ENCODE measurements at regions not wholly inside any gene's neighbourhood (a gene's known extent, or its start where the extent isn't known, plus 50 kb on each side); places are given as distances from the start of the nearest gene placed in this dataset.

DNA sequence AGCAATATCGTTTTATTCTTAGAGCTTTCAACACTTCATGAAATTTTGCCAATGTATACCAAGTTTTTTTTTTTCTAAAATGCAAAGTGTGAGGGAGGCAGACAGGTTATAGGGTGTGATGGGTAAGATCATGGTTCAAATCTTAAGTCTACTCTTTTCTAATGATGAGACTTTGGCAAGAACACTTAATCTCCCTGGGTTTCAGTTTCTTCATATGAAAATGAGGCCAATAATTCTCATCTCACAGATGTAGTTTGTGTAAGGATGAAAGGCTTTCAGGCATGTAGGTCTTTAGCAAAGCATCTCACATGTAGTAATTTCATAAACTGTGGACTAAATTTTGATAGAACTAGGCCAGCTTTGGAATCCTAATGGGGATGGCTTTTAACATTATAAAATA is 457.1 kb downstream of the QKI start:
- BruUV-seq (replicated peaks), result no TSS peak
- POLR2A ChIA-PET (ENCODE audit: unreplicated experiment), result no interaction called here
- Histone ChIP-seq H3K9me1 (ENCODE audit: insufficient read depth, low read length) (no peaks in the 10 kb centered on the region), H3K27me3 (ENCODE audit: control insufficient read depth, insufficient read depth, low read length) (no peaks in the 10 kb centered on the region), H3K56ac (ENCODE audit: extremely low read depth, insufficient read depth, low read length) (no peak overlapping the region), H2BK120ac (ENCODE audit: low read depth, low read length) (peak overlapping the region; percentile 54; the same call in 1 of the 2 replicates), H3K23ac (ENCODE audit: low read depth, low read length) (no peak overlapping the region), H3K4me1 (ENCODE audit: control insufficient read depth, insufficient read depth, low read length) (peaks cover 5% of the 10 kb centered on the region), H3K9ac (ENCODE audit: low read depth, low read length) (no peak overlapping the region), H3K4me3 (ENCODE audit: insufficient read depth, low read depth, low read length) (no peak overlapping the region), H4K8ac (ENCODE audit: low read depth in 2 of 2, low read length in 2 of 2) (no peak overlapping the region), H4K5ac (ENCODE audit: low read depth, low read length) (no peak overlapping the region), H2BK20ac (ENCODE audit: low read depth, low read length) (peak overlapping the region; percentile 79), H3K36me3 (ENCODE audit: control insufficient read depth, insufficient read depth, low read length) (no peaks in the 10 kb centered on the region), H2AK9ac (replicated peaks; ENCODE audit: low read depth, low read length, poor library complexity) (no peak overlapping the region), H3K4ac (ENCODE audit: low read depth, low read length) (peak overlapping the region; percentile 60; the same call in 1 of the 2 replicates), H2BK15ac (ENCODE audit: low read depth, low read length) (peak overlapping the region; percentile 62; the same call in 1 of the 3 replicates), H3K79me1 (ENCODE audit: low read depth in 1 of 2, low read length in 2 of 2) (no peaks in the 10 kb centered on the region), H3K18ac (ENCODE audit: low read depth, low read length) (no peak overlapping the region), H3K4me2 (ENCODE audit: low read depth, low read length) (no peak overlapping the region), H3K27ac (ENCODE audit: insufficient read depth, low read length) (no peak overlapping the region), H2AK5ac (ENCODE audit: low read depth, low read length) (no peak overlapping the region), H3K14ac (replicated peaks; ENCODE audit: low read depth, low read length) (no peak overlapping the region), H4K91ac (ENCODE audit: insufficient read depth, low read depth, low read length) (no peak overlapping the region), H3K9me3 (ENCODE audit: control insufficient read depth, insufficient read depth, low read length) (no peaks in the 10 kb centered on the region), H2BK5ac (ENCODE audit: low read depth, low read length, poor library complexity, severe bottlenecking) (no peak overlapping the region), H4K20me1 (ENCODE audit: insufficient read depth, low read length) (no peaks in the 10 kb centered on the region), H2AFZ (replicated peaks; ENCODE audit: low read length, poor library complexity) (no peak overlapping the region)
- no CpG with 5 or more reads among the region's 1 CpG for WGBS, 2 experiments (ENCODE audit: extremely low coverage in 2 of 2, insufficient read length in 1 of 2)
- TF ChIP-seq, protein P1, sequence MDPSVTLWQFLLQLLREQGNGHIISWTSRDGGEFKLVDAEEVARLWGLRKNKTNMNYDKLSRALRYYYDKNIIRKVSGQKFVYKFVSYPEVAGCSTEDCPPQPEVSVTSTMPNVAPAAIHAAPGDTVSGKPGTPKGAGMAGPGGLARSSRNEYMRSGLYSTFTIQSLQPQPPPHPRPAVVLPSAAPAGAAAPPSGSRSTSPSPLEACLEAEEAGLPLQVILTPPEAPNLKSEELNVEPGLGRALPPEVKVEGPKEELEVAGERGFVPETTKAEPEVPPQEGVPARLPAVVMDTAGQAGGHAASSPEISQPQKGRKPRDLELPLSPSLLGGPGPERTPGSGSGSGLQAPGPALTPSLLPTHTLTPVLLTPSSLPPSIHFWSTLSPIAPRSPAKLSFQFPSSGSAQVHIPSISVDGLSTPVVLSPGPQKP (IDR thresholded peaks at IDR 0.05; ENCODE audit: borderline replicate concordance, low read depth, low read length), result no peak
- TF ChIP-seq RFX5 (IDR thresholded peaks at IDR 0.05; ENCODE audit: low read depth, low read length) (no peak), CHD1 (IDR thresholded peaks at IDR 0.05; ENCODE audit: low read depth, low read length) (no peak)
- dilution Hi-C loops (cut with HindIII; ENCODE audit: low sequenced_read_pairs, unreplicated experiment) (no loop called here), in situ Hi-C loops (cut with MboI; ENCODE audit: low sequenced_read_pairs) (loop anchor here (5.0 kb wide), 1 partner anchor 449 kb away; no protein-coding TSS in a partner anchor), intact Hi-C loops (cut with micrococcal nuclease) (loop anchor here (2.0 to 5.0 kb wide), 2 partner anchors 85 to 454 kb away; no protein-coding TSS in a partner anchor)
- ATAC-seq (ENCODE audit: low read depth), result no peak
- DNase-seq, result no peak
- CTCF ChIA-PET, result interaction anchor here (1.0 kb wide), 1 partner anchor 38 kb away, joined by 6 read pairs; no protein-coding TSS in a partner anchor

All from IMR-90 (cell line).